ENCODE measurements at regions not wholly inside any gene's neighbourhood (a gene's known extent, or its start where the extent isn't known, plus 50 kb on each side); places are given as distances from the start of the nearest gene placed in this dataset.

GRCh38 chr11:26228778-26229177, 103.2 kb upstream of the ANO3 start:
- no peak for TF ChIP-seq GATA1 (IDR thresholded peaks at IDR 0.05; ENCODE audit: low read depth, low read length)
- no peak for TF ChIP-seq POLR2A (IDR thresholded peaks at IDR 0.05; ENCODE audit: low read length)
- DNase-seq = no peak

- no peak for TF ChIP-seq POLR2A (IDR thresholded peaks at IDR 0.05; ENCODE audit: low read length)
- TF ChIP-seq GATA1 (IDR thresholded peaks at IDR 0.05; ENCODE audit: low read depth, low read length) = no peak
- DNase-seq = no peak
These were observed 102.7 kb upstream of the ANO3 start for GRCh38 chr11:26229257-26229656.

- no peak for DNase-seq
- TF ChIP-seq GATA1 (IDR thresholded peaks at IDR 0.05; ENCODE audit: low read depth, low read length) (no peak), POLR2A (IDR thresholded peaks at IDR 0.05; ENCODE audit: low read length) (no peak)
These were observed 101.9 kb upstream of the ANO3 start for GRCh38 chr11:26229981-26230380.

GRCh38 chr11:26231252-26231661, 100.7 kb upstream of the ANO3 start:
- no peak for TF ChIP-seq POLR2A (IDR thresholded peaks at IDR 0.05; ENCODE audit: low read length)
- no peak for TF ChIP-seq GATA1 (IDR thresholded peaks at IDR 0.05; ENCODE audit: low read depth, low read length)
- no peak for DNase-seq

GRCh38 chr11:26234451-26234850, 97.5 kb upstream of the ANO3 start:
- no peak for DNase-seq
- TF ChIP-seq POLR2A (IDR thresholded peaks at IDR 0.05; ENCODE audit: low read length) (no peak), GATA1 (IDR thresholded peaks at IDR 0.05; ENCODE audit: low read depth, low read length) (no peak)

- no peak for TF ChIP-seq POLR2A (IDR thresholded peaks at IDR 0.05; ENCODE audit: low read length)
- TF ChIP-seq GATA1 (IDR thresholded peaks at IDR 0.05; ENCODE audit: low read depth, low read length) = no peak
- DNase-seq = no peak
These were observed 88.5 kb upstream of the ANO3 start for GRCh38 chr11:26243426-26243825.

GRCh38 chr11:26244207-26244606, 87.7 kb upstream of the ANO3 start:
- TF ChIP-seq POLR2A (IDR thresholded peaks at IDR 0.05; ENCODE audit: low read length) (no peak), GATA1 (IDR thresholded peaks at IDR 0.05; ENCODE audit: low read depth, low read length) (no peak)
- no peak for DNase-seq

- TF ChIP-seq GATA1 (IDR thresholded peaks at IDR 0.05; ENCODE audit: low read depth, low read length) = no peak
- TF ChIP-seq POLR2A (IDR thresholded peaks at IDR 0.05; ENCODE audit: low read length) = no peak
- no peak for DNase-seq
These were observed 86.9 kb upstream of the ANO3 start for GRCh38 chr11:26245046-26245445.

- TF ChIP-seq GATA1 (IDR thresholded peaks at IDR 0.05; ENCODE audit: low read depth, low read length) (no peak), POLR2A (IDR thresholded peaks at IDR 0.05; ENCODE audit: low read length) (no peak)
- DNase-seq = no peak
These were observed 84.6 kb upstream of the ANO3 start for GRCh38 chr11:26247340-26247739.

- TF ChIP-seq GATA1 (IDR thresholded peaks at IDR 0.05; ENCODE audit: low read depth, low read length) (no peak), POLR2A (IDR thresholded peaks at IDR 0.05; ENCODE audit: low read length) (no peak)
- no peak for DNase-seq
These were observed 83.3 kb upstream of the ANO3 start for GRCh38 chr11:26248661-26249060.

GRCh38 chr11:26254378-26254777, 77.6 kb upstream of the ANO3 start:
- no peak for DNase-seq
- TF ChIP-seq POLR2A (IDR thresholded peaks at IDR 0.05; ENCODE audit: low read length) = no peak
- no peak for TF ChIP-seq GATA1 (IDR thresholded peaks at IDR 0.05; ENCODE audit: low read depth, low read length)

- TF ChIP-seq POLR2A (IDR thresholded peaks at IDR 0.05; ENCODE audit: low read length) (no peak), GATA1 (IDR thresholded peaks at IDR 0.05; ENCODE audit: low read depth, low read length) (no peak)
These were observed 68.2 kb upstream of the ANO3 start for GRCh38 chr11:26263769-26264168.

GRCh38 chr11:26264266-26264665, 67.7 kb upstream of the ANO3 start:
- DNase-seq = no peak
- no peak for TF ChIP-seq GATA1 (IDR thresholded peaks at IDR 0.05; ENCODE audit: low read depth, low read length)
- no peak for TF ChIP-seq POLR2A (IDR thresholded peaks at IDR 0.05; ENCODE audit: low read length)

More at GRCh38 chr11:26263769-26264168, 68.2 kb upstream of the ANO3 start:
- DNase-seq = no peak

- no peak for DNase-seq
- TF ChIP-seq GATA1 (IDR thresholded peaks at IDR 0.05; ENCODE audit: low read depth, low read length) (no peak), POLR2A (IDR thresholded peaks at IDR 0.05; ENCODE audit: low read length) (no peak)
These were observed 62.8 kb upstream of the ANO3 start for GRCh38 chr11:26268980-26269660.

- no peak for DNase-seq
- TF ChIP-seq GATA1 (IDR thresholded peaks at IDR 0.05; ENCODE audit: low read depth, low read length) = no peak
- no peak for TF ChIP-seq POLR2A (IDR thresholded peaks at IDR 0.05; ENCODE audit: low read length)
These were observed 60.3 kb upstream of the ANO3 start for GRCh38 chr11:26271666-26272065.

Measured in erythroblast (primary cell).